Skin epidermis (tissue), 12 donors: ENCODE measurements at regions not wholly inside any gene's neighbourhood (a gene's known extent, or its start where the extent isn't known, plus 50 kb on each side); places are given as distances from the start of the nearest gene placed in this dataset.

Experiments
- H3K27ac ChIP-seq, 21 experiments: fragments of 200-600 bp; sonication (generic) in 11 of 21; one replicate each; pipeline ENCODE4 v1.5.0; 2020; ENCODE audit warnings: mild to moderate bottlenecking in 3 of 21, inconsistent platforms in 2 of 21, moderate library complexity in 2 of 21
- H3K4me3 ChIP-seq, 7 experiments: fragments of 200-600 bp; sonication (generic) in 2 of 7; one replicate each; pipeline ENCODE4 v1.5.0; 2020; ENCODE audit warnings: inconsistent platforms in 2 of 7, mild to moderate bottlenecking in 2 of 7, moderate library complexity in 1 of 7

DNA sequence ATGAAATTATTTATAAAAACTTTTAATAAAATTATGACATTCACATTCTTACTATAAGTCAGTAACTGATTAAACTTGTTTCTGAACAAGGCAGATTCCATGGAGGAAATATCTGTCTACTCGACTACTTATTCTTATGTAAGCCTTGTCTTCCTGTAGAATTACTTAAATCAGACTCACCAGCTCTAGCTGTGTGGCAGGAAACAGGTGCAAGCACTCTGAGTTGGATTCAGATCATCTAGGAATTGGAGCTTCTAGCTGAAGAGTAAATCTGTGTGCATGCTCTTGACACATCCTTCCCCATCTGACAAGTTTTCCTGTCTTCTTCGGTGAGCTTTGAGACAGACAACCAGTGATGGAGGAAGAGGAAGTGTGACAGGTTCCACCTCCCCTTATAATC, 284.7 kb downstream of the TRIB2 start:
- no peak overlapping the region for H3K4me3 ChIP-seq
- no peak overlapping the region for H3K27ac ChIP-seq

- no peak overlapping the region for H3K4me3 ChIP-seq
- no peak overlapping the region for H3K27ac ChIP-seq
Measured at GRCh38 chr2:13002536-13003331, 286.0 kb downstream of the TRIB2 start.

- H3K4me3 ChIP-seq = no peak overlapping the region
- no peak overlapping the region for H3K27ac ChIP-seq
Measured at GRCh38 chr2:13003500-13003899, 286.8 kb downstream of the TRIB2 start.

DNA sequence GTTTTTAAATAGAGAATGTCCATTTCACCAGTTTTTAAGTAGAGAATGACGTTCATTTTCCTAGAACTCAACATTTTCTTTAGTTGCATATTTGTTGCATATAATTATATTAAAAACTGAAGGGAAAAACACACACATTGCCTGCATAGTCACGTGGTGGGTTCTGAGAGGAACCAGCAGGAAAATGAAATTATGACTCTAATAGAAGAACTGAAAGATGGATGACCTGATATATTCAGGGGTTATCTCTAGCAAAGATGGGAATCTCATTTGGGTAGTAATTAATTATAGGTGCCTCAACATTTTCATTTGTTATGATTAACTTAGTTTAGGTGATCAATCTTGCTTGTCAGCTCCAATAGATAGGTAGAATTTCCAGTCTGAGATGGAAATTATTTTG, 288.3 kb downstream of the TRIB2 start:
- no peak overlapping the region for H3K27ac ChIP-seq
- no peak overlapping the region for H3K4me3 ChIP-seq

DNA sequence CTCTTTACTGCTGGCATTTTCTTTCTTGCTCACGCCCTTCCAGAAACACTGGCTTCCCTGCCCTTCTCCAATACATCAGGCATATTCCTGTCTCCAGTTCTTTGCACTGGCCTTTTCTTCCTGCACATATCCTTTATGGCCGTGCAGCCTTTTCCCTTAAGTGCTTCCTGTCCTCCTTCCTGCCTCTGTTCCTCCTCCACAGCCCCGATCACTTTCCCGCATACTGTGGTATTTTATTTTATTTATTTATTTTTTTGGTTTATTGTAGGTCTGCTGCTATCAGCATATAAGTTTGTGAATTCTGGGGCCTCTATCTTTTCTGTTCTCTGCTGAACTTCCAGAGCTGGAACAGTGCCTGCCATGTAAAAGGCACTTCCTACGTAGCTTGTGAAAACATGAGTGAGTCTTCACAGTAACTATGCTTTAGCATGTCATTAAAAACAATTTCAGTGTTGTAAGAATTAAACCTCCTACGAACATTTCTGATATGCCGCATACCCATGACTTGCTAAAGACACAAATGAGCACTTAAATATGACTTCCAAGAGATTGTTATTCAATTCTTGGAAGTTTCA, 289.1 kb downstream of the TRIB2 start:
- Histone ChIP-seq H3K4me3 (no peak overlapping the region), H3K27ac (no peak overlapping the region)

GRCh38 chr2:13006426-13006825, 289.7 kb downstream of the TRIB2 start:
- no peak overlapping the region for H3K27ac ChIP-seq

GRCh38 chr2:13006829-13007717, 290.3 kb downstream of the TRIB2 start:
- Histone ChIP-seq H3K27ac (no peak overlapping the region), H3K4me3 (no peak overlapping the region)

More at GRCh38 chr2:13006426-13006825, 289.7 kb downstream of the TRIB2 start:
- H3K4me3 ChIP-seq = no peak overlapping the region

DNA sequence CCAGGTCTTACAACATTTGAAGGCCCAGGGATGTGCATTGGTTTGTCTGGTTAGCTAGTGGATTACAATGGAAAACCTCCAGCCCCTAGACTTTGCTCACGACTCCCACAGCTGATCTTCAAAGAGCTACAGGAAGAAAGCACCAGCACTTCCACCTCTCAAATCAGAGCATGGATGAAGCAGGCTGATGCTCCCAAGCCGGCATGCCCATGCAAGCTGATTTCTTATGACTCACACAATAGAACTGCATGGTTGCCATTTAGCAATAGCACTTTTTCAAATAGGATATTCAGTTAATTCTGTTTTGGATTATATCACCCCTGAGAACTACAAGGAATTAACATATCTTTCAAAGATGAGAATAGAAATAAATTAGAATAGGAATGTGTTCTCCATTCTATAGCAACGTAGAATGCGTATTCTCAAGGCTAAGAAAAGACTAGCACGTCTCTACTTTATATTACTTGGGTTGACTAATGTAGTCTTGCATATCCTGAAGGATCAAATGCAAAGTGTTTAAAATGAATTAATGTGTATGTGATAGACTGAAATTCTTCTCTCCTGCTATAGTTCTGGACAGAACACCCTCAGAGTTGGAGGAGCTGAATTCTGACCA, 292.4 kb downstream of the TRIB2 start:
- no peak overlapping the region for H3K4me3 ChIP-seq
- H3K27ac ChIP-seq = no peak overlapping the region

DNA sequence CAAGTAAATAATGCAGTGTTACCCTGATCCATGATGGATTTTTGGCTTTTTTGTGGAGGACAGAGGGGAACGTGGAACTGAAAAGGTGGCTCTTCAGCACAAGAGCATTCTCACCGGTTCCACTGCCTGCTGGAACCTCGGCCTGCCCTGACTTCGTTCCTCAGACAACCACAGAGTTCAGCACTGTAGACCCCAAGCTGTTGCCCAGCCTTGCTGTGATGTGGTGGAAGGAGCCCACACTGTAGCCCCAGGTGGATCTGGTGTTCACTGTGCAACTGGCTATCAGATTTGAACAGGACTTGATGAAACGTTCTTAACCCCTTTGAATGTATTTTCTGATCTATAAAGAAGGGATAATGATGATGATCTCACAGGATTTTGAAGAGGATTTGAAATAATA, 293.5 kb downstream of the TRIB2 start:
- Histone ChIP-seq H3K4me3 (no peak overlapping the region), H3K27ac (no peak overlapping the region)

DNA sequence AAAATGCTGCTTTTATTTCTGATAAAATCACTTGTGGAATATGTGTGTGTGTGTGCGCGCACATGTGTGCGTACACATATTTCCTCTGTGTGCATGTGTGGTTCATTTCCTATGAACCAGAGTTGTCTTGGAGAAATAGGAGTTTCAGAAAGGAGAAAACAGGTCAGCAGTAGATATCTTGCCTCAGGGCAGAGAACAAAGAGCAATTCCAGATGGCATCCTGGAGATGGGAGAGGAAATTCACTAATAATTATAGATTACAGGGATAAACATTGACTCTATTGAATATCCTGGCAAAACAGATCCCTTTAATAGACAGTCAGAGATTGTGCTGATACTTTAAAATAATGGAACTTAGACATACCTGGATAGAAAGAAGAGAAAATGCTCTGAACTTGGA, 298.0 kb downstream of the TRIB2 start:
- H3K27ac ChIP-seq = no peak overlapping the region
- H3K4me3 ChIP-seq = no peak overlapping the region

DNA sequence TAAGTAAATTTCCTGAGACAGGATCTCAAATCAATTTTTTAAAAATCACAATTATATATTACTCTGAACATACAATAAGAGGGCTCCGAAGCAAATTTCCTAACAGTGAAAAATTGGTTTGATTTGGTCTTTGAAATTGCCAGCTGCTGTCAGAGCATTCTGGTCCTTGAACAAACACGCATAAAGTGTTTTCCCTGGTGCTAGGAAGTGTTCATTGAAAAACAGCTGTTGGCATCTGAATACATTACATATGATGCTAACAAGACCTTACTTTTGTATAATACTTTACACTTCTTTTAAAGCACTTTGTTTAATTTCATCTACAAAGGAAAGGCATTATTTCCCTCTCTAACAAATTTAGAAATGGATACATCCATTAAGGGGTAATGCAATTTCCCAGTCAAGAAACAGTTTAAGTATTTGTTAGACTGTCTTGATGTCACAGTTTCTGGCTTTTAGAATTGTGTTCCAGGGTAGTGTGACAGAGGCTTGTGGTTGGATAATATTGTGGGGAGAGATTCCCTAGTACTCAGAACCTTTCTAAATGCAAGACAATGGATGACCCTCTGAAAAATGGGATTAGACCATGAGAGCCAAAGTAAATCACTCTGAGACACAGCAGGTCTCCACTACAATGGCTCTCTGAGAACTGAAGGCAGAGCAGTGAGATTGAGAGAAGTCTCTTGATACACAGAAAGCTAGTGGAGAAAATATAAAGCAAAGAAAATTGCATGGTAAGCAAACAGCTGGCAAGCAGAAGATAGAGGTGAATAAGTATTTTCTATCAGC, 299.0 kb downstream of the TRIB2 start:
- Histone ChIP-seq H3K27ac (no peak overlapping the region), H3K4me3 (no peak overlapping the region)

- Histone ChIP-seq H3K27ac (no peak overlapping the region), H3K4me3 (no peak overlapping the region)
Measured at GRCh38 chr2:13018490-13018889, 301.8 kb downstream of the TRIB2 start.

DNA sequence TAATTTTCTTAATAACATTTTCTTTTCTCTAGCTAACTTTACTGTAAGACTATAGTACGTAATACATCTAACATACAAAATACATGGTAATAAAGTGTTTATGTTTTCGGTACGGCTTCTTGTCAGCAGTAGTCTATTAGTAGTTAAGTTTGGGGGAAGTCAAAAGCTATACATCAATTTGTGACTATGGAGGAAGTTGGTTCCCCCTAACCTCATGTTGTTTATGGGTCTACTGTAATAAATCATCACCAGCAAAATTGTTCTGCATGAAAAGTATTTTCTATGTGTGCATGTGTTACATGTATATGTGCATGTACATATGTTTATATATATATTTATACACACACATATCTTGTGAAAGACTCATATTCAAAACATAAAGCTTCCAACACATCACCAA, 303.0 kb downstream of the TRIB2 start:
- no peak overlapping the region for H3K27ac ChIP-seq

DNA sequence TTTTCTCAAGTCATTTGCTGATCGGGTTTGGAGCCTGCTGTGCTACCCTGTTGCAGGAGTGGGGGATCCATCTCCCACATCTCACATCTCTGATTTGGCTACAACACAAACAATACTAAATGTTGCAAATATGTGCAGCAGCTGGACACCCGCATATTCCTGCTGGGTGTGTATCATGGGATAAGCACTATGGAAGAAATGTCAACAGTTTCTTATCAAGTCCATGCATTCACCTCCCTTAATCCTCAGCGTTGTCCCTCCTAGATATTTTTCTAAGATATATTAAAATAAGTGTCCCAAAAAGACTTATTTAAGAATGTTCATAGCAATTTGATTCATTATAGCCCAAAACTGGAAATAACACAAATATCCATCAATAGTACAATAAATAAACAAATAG, 303.7 kb downstream of the TRIB2 start:
- H3K27ac ChIP-seq = no peak overlapping the region
- no peak overlapping the region for H3K4me3 ChIP-seq

More for the DNA sequence above, 303.0 kb downstream of the TRIB2 start:
- H3K4me3 ChIP-seq = no peak overlapping the region

DNA sequence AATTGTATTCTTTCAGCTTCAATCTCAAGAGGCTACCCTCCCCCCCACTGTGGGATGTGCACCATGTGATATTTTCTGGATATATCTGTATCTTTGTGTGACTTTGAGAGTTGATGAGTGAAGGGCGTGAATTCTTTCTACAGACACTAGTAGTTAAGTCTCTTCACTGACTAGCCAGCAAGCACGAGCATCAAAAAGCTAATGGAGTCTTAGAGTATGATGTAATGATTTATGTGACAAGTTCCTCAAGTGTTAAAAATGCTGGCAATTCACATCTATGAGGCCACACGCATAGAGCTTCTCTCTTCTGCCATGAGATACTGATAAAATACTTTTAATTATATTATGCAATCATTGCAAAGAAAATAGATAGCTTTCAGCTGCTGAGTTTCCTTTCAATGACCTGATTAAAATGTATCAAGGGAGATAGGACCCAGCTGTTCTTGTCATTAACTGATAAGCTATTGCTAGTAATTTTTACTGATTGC, 304.8 kb downstream of the TRIB2 start:
- H3K4me3 ChIP-seq = no peak overlapping the region
- no peak overlapping the region for H3K27ac ChIP-seq

- Histone ChIP-seq H3K27ac (no peak overlapping the region), H3K4me3 (no peak overlapping the region)
Measured at GRCh38 chr2:13030606-13031005, 313.9 kb downstream of the TRIB2 start.

DNA sequence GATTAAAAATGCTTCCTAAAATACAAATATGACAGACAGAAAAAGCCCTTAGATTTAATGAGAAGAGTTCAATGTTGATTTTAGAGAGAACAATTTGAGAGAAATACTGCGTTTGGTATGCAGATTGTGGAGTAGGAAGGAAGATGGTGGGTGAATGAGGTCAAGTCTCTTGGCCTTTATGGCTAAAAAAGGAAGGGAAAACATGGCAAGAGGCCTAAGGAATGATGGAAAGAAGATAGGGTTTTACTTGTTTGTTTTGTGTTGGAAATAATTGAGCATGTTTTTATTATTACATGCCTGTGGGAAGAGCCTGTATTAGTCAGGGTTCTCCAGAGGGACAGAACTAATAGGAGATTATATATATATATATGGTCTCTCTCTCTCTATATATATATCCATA, 318.1 kb downstream of the TRIB2 start:
- no peak overlapping the region for H3K27ac ChIP-seq
- H3K4me3 ChIP-seq = no peak overlapping the region

- no peak overlapping the region for H3K4me3 ChIP-seq
- H3K27ac ChIP-seq = no peak overlapping the region
Measured at GRCh38 chr2:13035866-13036265, 319.1 kb downstream of the TRIB2 start.

DNA sequence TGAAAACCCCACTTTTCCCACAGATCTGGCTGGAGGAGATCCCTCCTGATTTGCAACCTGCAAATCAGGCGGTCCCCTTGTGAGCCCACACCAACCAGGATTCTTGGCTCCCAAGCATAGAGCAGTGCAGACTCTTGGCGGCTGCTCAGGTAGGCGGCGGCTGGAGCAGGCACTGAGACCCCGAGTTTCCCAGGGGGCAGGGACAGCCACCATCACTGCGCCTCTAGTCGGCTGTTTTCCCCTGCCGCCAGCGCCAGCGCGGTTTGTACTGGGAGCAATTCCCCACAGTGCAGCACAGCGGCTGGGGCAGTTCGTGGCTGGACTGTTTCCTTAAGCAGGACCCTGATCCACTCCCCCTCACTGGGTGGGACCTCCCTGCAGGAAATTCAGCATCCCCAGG, 323.3 kb downstream of the TRIB2 start:
- H3K27ac ChIP-seq = no peak overlapping the region
- H3K4me3 ChIP-seq = no peak overlapping the region
